ENCODE measurements at regions not wholly inside any gene's neighbourhood (a gene's known extent, or its start where the extent isn't known, plus 50 kb on each side); places are given as distances from the start of the nearest gene placed in this dataset.

GRCh38 chr2:123002660-123003248 is 1022.3 kb upstream of the CNTNAP5 start:
- no peak for DNase-seq (ENCODE audit: low read depth)

GRCh38 chr2:123015186-123015585 is 1009.9 kb upstream of the CNTNAP5 start:
- no peak for DNase-seq (ENCODE audit: low read depth)

- DNase-seq (ENCODE audit: low read depth): no peak
Observed at GRCh38 chr2:123035541-123035940, 989.5 kb upstream of the CNTNAP5 start.

- no peak for DNase-seq (ENCODE audit: low read depth)
Observed at GRCh38 chr2:123036300-123036699, 988.8 kb upstream of the CNTNAP5 start.

GRCh38 chr2:123040506-123040905 is 984.6 kb upstream of the CNTNAP5 start:
- DNase-seq (ENCODE audit: low read depth): no peak

GRCh38 chr2:123043458-123043857 is 981.6 kb upstream of the CNTNAP5 start:
- DNase-seq (ENCODE audit: low read depth): no peak

GRCh38 chr2:123045713-123046112 is 979.4 kb upstream of the CNTNAP5 start:
- no peak for DNase-seq (ENCODE audit: low read depth)

GRCh38 chr2:123047186-123047585 is 977.9 kb upstream of the CNTNAP5 start:
- DNase-seq (ENCODE audit: low read depth): no peak

GRCh38 chr2:123051136-123051535 is 974.0 kb upstream of the CNTNAP5 start:
- no peak for DNase-seq (ENCODE audit: low read depth)

- DNase-seq (ENCODE audit: low read depth): no peak
Observed at GRCh38 chr2:123061534-123061933, 963.6 kb upstream of the CNTNAP5 start.

- DNase-seq (ENCODE audit: low read depth): no peak
Observed at GRCh38 chr2:123073371-123073770, 951.7 kb upstream of the CNTNAP5 start.

- DNase-seq (ENCODE audit: low read depth): no peak
Observed at GRCh38 chr2:123073956-123074355, 951.1 kb upstream of the CNTNAP5 start.

- DNase-seq (ENCODE audit: low read depth): no peak
Observed at GRCh38 chr2:123077101-123077500, 948.0 kb upstream of the CNTNAP5 start.

- DNase-seq (ENCODE audit: low read depth): no peak
Observed at GRCh38 chr2:123080331-123080730, 944.8 kb upstream of the CNTNAP5 start.

- no peak for DNase-seq (ENCODE audit: low read depth)
Observed at GRCh38 chr2:123085484-123085883, 939.6 kb upstream of the CNTNAP5 start.

- DNase-seq (ENCODE audit: low read depth): no peak
Observed at GRCh38 chr2:123086613-123087385, 938.3 kb upstream of the CNTNAP5 start.

- DNase-seq (ENCODE audit: low read depth): no peak
Observed at GRCh38 chr2:123091471-123091870, 933.6 kb upstream of the CNTNAP5 start.

- no peak for DNase-seq (ENCODE audit: low read depth)
Observed at GRCh38 chr2:123093199-123093598, 931.9 kb upstream of the CNTNAP5 start.

GRCh38 chr2:123095219-123095835 is 929.8 kb upstream of the CNTNAP5 start:
- no peak for DNase-seq (ENCODE audit: low read depth)

GRCh38 chr2:123098619-123099018 is 926.5 kb upstream of the CNTNAP5 start:
- no peak for DNase-seq (ENCODE audit: low read depth)

- no peak for DNase-seq (ENCODE audit: low read depth)
Observed at GRCh38 chr2:123101434-123101833, 923.7 kb upstream of the CNTNAP5 start.

- DNase-seq (ENCODE audit: low read depth): no peak
Observed at GRCh38 chr2:123103902-123104301, 921.2 kb upstream of the CNTNAP5 start.

- no peak for DNase-seq (ENCODE audit: low read depth)
Observed at GRCh38 chr2:123116595-123116994, 908.5 kb upstream of the CNTNAP5 start.

Data from stimulated activated CD8-positive, alpha-beta memory T cell treated with anti-CD3 and anti-CD28 coated beads, Interleukin-12 subunit alpha, Interleukin-12 subunit beta, amount 100 ng/mL, for 4 hours (primary cell).